GM19395 (cell line): ENCODE measurements at regions not wholly inside any gene's neighbourhood (a gene's known extent, or its start where the extent isn't known, plus 50 kb on each side); places are given as distances from the start of the nearest gene placed in this dataset.

Experiments used
- ATAC-seq: cut with Tn5 transposase; IDR thresholded peaks from one replicate; pipeline ENCODE4 v1.9.1; 2021; ENCODE audit warnings: mild to moderate bottlenecking, moderate library complexity; ENCODE audit not compliant: unreplicated experiment

- no peak for ATAC-seq
Observed at GRCh38 chr2:217085543-217085942, 225.7 kb upstream of the TNP1 start.

GRCh38 chr2:217081799-217082198 is 221.9 kb upstream of the TNP1 start:
- no peak for ATAC-seq

- ATAC-seq: no peak
Observed at GRCh38 chr2:217079165-217079564, 219.3 kb upstream of the TNP1 start.

- ATAC-seq: peak; percentile 68
Observed at GRCh38 chr2:217077831-217078407, 218.1 kb upstream of the TNP1 start.

- ATAC-seq: no peak
Observed at GRCh38 chr2:217076657-217077232, 216.9 kb upstream of the TNP1 start.

- no peak for ATAC-seq
Observed at GRCh38 chr2:217076058-217076435, 216.2 kb upstream of the TNP1 start.

- ATAC-seq: no peak
Observed at GRCh38 chr2:217075268-217076057, 215.6 kb upstream of the TNP1 start.

- no peak for ATAC-seq
Observed at GRCh38 chr2:217074576-217075255, 214.9 kb upstream of the TNP1 start.

GRCh38 chr2:217071416-217071815 is 211.6 kb upstream of the TNP1 start:
- ATAC-seq: no peak

GRCh38 chr2:217070611-217071010 is 210.7 kb upstream of the TNP1 start:
- no peak for ATAC-seq

GRCh38 chr2:217070043-217070430 is 210.2 kb upstream of the TNP1 start:
- ATAC-seq: no peak

GRCh38 chr2:217069263-217070042 is 209.6 kb upstream of the TNP1 start:
- no peak for ATAC-seq

GRCh38 chr2:217068677-217069250 is 208.9 kb upstream of the TNP1 start:
- ATAC-seq: no peak

- ATAC-seq: no peak
Observed at GRCh38 chr2:217067787-217068186, 207.9 kb upstream of the TNP1 start.

GRCh38 chr2:217066510-217067270 is 206.8 kb upstream of the TNP1 start:
- no peak for ATAC-seq

GRCh38 chr2:217065695-217066405 is 206.0 kb upstream of the TNP1 start:
- no peak for ATAC-seq

- no peak for ATAC-seq
Observed at GRCh38 chr2:217065012-217065290, 205.1 kb upstream of the TNP1 start.

- no peak for ATAC-seq
Observed at GRCh38 chr2:217064234-217065011, 204.6 kb upstream of the TNP1 start.

GRCh38 chr2:217063238-217063755 is 203.4 kb upstream of the TNP1 start:
- ATAC-seq: no peak
